ENCODE measurements at regions not wholly inside any gene's neighbourhood (a gene's known extent, or its start where the extent isn't known, plus 50 kb on each side); places are given as distances from the start of the nearest gene placed in this dataset.

DNA sequence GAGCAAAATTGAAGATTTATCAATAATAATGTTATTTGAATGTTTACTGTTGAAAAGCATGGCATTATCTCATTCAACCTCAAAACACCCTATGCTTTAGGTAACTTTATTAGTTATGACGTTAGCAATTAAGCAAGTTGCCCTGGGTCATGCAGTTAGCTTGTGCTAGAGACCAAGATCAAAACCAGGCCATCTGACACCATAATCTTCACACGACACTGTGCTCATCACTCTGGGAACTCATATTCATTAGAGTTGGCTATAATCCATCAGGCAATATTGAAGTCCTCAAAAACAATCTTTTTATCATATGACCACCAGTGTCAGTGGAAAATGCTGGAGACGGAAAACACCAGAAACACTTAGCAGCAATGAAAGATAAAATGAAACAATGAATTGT, 253.5 kb downstream of the PCDH20 start:
- TF ChIP-seq POLR2A (IDR thresholded peaks at IDR 0.05): no peak
- TF ChIP-seq, protein P1, sequence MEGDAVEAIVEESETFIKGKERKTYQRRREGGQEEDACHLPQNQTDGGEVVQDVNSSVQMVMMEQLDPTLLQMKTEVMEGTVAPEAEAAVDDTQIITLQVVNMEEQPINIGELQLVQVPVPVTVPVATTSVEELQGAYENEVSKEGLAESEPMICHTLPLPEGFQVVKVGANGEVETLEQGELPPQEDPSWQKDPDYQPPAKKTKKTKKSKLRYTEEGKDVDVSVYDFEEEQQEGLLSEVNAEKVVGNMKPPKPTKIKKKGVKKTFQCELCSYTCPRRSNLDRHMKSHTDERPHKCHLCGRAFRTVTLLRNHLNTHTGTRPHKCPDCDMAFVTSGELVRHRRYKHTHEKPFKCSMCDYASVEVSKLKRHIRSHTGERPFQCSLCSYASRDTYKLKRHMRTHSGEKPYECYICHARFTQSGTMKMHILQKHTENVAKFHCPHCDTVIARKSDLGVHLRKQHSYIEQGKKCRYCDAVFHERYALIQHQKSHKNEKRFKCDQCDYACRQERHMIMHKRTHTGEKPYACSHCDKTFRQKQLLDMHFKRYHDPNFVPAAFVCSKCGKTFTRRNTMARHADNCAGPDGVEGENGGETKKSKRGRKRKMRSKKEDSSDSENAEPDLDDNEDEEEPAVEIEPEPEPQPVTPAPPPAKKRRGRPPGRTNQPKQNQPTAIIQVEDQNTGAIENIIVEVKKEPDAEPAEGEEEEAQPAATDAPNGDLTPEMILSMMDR (IDR thresholded peaks at IDR 0.05): no peak

All from Peyer's patch (tissue), 4 donors.